HCT116 (cell line): ENCODE measurements at regions not wholly inside any gene's neighbourhood (a gene's known extent, or its start where the extent isn't known, plus 50 kb on each side); places are given as distances from the start of the nearest gene placed in this dataset.

Experiments used
- CEBPB ChIP-seq: IDR thresholded peaks from 2 replicates; pipeline ENCODE4 v1.6.1; 2012; ENCODE audit warnings: low read depth
- EZH2 ChIP-seq: fragments of 200-600 bp; sonication (generic); IDR thresholded peaks from 2 replicates; pipeline ENCODE4 v1.6.1; 2017; ENCODE audit warnings: antibody characterized with exemption, mixed run types
- POLR2A ChIP-seq: IDR thresholded peaks from 2 replicates; pipeline ENCODE4 v1.7.0; 2011; ENCODE audit warnings: borderline replicate concordance; ENCODE audit not compliant: insufficient read depth, insufficient read length; ENCODE audit errors: extremely low read depth
- POLR2AphosphoS5 ChIP-seq: IDR thresholded peaks from 2 replicates; pipeline ENCODE4 v1.6.1; 2011; ENCODE audit warnings: mild to moderate bottlenecking, low read depth, low read length, moderate library complexity
- RAD21 ChIP-seq: IDR thresholded peaks from 2 replicates; pipeline ENCODE4 v1.6.1; 2012; ENCODE audit warnings: low read depth, mild to moderate bottlenecking
- SP1 ChIP-seq: IDR thresholded peaks from 2 replicates; pipeline ENCODE4 v1.6.1; 2012; ENCODE audit warnings: low read depth
- YY1 ChIP-seq: IDR thresholded peaks from 2 replicates; pipeline ENCODE4 v1.6.1; 2011; ENCODE audit warnings: low read length, low read depth, moderate library complexity, mild to moderate bottlenecking; ENCODE audit not compliant: insufficient replicate concordance; ENCODE audit errors: extremely low read depth
- ZNF274 ChIP-seq: fragments of 200-500 bp; sonication (Bioruptor generic); IDR thresholded peaks from 2 replicates; pipeline ENCODE4 v1.6.1; 2014; ENCODE audit warnings: mild to moderate bottlenecking, low read depth, low read length, inconsistent platforms
- TF ChIP-seq, protein P1 (sequence below), 3 experiments: fragments of 200-600 bp in 1 of 3; sonication (generic) in 1 of 3; IDR thresholded peaks in 2 of 3; conservative IDR thresholded peaks in 1 of 3; 2 replicates each; pipeline ENCODE4 v1.5.1; 2012 to 2017; ENCODE audit warnings: low read depth in 2 of 3, low read length in 2 of 3, antibody characterized with exemption in 1 of 3, borderline replicate concordance in 1 of 3, control low read depth in 1 of 3, mild to moderate bottlenecking in 1 of 3, mixed read lengths in 1 of 3, mixed run types in 1 of 3, moderate library complexity in 1 of 3; ENCODE audit not compliant: insufficient read depth in 1 of 3
- TF ChIP-seq, protein P2 (sequence below): IDR thresholded peaks from 2 replicates; pipeline ENCODE4 v1.6.1; 2012; ENCODE audit warnings: low read depth
- TF ChIP-seq, protein P3 (sequence below): IDR thresholded peaks from 2 replicates; pipeline ENCODE4 v1.6.1; 2012

DNA sequence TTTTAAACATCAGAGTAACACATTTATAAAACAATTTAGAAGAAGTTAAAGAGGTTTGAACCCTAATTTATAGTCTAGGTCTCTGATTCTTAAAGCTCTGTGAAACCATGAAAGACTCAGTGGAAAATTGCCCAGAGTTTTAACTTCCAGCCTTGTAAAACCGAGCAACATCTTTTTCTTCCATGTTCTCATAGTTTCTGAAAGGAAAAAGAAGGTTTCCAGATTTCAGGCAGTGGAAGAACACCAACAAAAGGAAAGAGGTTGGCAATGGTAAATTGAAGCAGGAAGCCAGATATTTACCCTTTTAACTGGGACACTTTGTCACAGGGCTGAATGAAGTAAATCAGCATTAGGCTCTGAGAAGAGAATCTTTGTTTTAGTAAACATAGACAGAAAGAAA, 1999.3 kb downstream of the MAT2B start:
- TF ChIP-seq, protein P1, sequence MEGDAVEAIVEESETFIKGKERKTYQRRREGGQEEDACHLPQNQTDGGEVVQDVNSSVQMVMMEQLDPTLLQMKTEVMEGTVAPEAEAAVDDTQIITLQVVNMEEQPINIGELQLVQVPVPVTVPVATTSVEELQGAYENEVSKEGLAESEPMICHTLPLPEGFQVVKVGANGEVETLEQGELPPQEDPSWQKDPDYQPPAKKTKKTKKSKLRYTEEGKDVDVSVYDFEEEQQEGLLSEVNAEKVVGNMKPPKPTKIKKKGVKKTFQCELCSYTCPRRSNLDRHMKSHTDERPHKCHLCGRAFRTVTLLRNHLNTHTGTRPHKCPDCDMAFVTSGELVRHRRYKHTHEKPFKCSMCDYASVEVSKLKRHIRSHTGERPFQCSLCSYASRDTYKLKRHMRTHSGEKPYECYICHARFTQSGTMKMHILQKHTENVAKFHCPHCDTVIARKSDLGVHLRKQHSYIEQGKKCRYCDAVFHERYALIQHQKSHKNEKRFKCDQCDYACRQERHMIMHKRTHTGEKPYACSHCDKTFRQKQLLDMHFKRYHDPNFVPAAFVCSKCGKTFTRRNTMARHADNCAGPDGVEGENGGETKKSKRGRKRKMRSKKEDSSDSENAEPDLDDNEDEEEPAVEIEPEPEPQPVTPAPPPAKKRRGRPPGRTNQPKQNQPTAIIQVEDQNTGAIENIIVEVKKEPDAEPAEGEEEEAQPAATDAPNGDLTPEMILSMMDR (IDR thresholded peaks at IDR 0.05 in 2 of 3, conservative IDR thresholded peaks at IDR 0.05 in 1 of 3; ENCODE audit: borderline replicate concordance in 1 of 3, insufficient read depth in 1 of 3, low read depth in 2 of 3, low read length in 2 of 3) = no peak
- no peak for TF ChIP-seq ZNF274
- TF ChIP-seq, protein P2, sequence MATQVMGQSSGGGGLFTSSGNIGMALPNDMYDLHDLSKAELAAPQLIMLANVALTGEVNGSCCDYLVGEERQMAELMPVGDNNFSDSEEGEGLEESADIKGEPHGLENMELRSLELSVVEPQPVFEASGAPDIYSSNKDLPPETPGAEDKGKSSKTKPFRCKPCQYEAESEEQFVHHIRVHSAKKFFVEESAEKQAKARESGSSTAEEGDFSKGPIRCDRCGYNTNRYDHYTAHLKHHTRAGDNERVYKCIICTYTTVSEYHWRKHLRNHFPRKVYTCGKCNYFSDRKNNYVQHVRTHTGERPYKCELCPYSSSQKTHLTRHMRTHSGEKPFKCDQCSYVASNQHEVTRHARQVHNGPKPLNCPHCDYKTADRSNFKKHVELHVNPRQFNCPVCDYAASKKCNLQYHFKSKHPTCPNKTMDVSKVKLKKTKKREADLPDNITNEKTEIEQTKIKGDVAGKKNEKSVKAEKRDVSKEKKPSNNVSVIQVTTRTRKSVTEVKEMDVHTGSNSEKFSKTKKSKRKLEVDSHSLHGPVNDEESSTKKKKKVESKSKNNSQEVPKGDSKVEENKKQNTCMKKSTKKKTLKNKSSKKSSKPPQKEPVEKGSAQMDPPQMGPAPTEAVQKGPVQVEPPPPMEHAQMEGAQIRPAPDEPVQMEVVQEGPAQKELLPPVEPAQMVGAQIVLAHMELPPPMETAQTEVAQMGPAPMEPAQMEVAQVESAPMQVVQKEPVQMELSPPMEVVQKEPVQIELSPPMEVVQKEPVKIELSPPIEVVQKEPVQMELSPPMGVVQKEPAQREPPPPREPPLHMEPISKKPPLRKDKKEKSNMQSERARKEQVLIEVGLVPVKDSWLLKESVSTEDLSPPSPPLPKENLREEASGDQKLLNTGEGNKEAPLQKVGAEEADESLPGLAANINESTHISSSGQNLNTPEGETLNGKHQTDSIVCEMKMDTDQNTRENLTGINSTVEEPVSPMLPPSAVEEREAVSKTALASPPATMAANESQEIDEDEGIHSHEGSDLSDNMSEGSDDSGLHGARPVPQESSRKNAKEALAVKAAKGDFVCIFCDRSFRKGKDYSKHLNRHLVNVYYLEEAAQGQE = no peak
- TF ChIP-seq POLR2AphosphoS5 = no peak
- TF ChIP-seq POLR2A = no peak
- TF ChIP-seq CEBPB = no peak
- TF ChIP-seq EZH2 = no peak
- TF ChIP-seq, protein P3, sequence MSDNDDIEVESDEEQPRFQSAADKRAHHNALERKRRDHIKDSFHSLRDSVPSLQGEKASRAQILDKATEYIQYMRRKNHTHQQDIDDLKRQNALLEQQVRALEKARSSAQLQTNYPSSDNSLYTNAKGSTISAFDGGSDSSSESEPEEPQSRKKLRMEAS = no peak
- no peak for TF ChIP-seq RAD21
- TF ChIP-seq SP1 = no peak
- TF ChIP-seq YY1 = no peak
